ENCODE measurements at regions not wholly inside any gene's neighbourhood (a gene's known extent, or its start where the extent isn't known, plus 50 kb on each side); places are given as distances from the start of the nearest gene placed in this dataset.

DNA sequence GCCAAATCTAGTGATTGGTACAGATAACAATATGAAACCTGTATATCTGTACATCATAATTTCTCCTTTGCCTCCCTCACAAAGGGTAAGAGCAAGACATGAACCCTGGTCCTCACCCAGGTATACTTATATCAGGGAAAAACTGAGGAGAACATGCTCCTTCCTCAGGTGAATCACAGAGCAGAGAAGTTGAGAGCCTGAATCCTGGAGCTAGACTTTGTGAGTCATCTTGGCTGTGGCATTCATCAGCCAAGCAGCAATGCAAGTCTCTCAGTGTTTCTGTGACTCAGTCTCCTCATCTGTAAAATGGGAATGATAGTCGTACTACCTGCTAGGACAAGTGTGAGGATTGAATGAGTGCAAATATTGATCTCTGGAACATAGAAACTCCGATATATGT is 165.7 kb upstream of the ADAMTS9 start:
- TF ChIP-seq, protein P1, sequence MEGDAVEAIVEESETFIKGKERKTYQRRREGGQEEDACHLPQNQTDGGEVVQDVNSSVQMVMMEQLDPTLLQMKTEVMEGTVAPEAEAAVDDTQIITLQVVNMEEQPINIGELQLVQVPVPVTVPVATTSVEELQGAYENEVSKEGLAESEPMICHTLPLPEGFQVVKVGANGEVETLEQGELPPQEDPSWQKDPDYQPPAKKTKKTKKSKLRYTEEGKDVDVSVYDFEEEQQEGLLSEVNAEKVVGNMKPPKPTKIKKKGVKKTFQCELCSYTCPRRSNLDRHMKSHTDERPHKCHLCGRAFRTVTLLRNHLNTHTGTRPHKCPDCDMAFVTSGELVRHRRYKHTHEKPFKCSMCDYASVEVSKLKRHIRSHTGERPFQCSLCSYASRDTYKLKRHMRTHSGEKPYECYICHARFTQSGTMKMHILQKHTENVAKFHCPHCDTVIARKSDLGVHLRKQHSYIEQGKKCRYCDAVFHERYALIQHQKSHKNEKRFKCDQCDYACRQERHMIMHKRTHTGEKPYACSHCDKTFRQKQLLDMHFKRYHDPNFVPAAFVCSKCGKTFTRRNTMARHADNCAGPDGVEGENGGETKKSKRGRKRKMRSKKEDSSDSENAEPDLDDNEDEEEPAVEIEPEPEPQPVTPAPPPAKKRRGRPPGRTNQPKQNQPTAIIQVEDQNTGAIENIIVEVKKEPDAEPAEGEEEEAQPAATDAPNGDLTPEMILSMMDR (IDR thresholded peaks at IDR 0.05; ENCODE audit: control extremely low read depth, extremely low read depth, low read depth, missing control alignments), result no peak
- DNase-seq (ENCODE audit: extremely low spot score), result no peak
- ChIA-PET POLR2A (no interaction called here), CTCF (interaction anchor here (1.3 kb wide), 1 partner anchor 19 kb away, joined by 3 read pairs; no protein-coding TSS in a partner anchor)

DNA sequence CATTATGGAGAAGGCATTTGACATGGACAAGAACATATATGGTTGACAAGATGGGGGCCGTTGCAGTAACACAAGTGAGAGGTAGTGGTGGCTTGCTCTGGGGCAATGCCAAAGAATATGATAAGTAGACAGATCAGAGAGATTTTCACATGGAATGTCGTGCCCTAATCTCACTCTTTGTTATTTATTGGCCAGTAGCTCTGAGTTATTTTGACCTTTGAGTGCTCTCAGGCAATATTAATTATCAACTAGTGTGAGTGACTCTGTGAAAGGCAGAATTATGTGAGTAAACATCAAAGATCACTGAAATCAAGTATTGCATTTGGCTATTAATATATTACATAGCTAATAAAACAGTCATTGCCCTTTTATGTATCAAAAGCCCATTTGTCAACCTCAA is 164.9 kb upstream of the ADAMTS9 start:
- TF ChIP-seq, protein P1 (IDR thresholded peaks at IDR 0.05; ENCODE audit: control extremely low read depth, extremely low read depth, low read depth, missing control alignments), result no peak
- DNase-seq (ENCODE audit: extremely low spot score), result no peak
- ChIA-PET CTCF (interaction anchor here (1.3 kb wide), 1 partner anchor 20 kb away, joined by 3 read pairs; no protein-coding TSS in a partner anchor), POLR2A (no interaction called here)

DNA sequence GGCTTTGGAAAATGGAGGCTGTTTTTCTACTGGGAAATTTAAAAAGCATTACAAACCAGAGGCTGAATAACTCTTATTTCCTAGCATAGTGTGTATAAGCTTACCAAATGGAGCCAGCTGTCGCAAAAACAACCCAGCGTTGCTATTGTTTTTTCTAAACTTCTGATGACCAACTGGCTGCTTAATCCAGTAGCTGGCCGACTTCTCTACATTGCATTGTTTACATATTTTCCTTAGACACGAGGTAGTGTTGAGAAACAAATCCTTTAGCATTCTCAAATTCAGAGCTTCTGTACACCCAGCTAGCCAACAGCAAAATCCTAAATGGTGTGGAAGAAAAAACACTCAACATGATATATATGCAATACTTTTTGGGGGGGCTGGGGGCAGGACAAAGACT is 161.0 kb upstream of the ADAMTS9 start:
- DNase-seq (ENCODE audit: extremely low spot score), result no peak
- CTCF ChIA-PET, result interaction anchor here (1.2 kb wide), 1 partner anchor 9 kb away, joined by 3 read pairs; no protein-coding TSS in a partner anchor
- TF ChIP-seq, protein P1 (IDR thresholded peaks at IDR 0.05; ENCODE audit: control extremely low read depth, extremely low read depth, low read depth, missing control alignments), result no peak
- POLR2A ChIA-PET, result no interaction called here

DNA sequence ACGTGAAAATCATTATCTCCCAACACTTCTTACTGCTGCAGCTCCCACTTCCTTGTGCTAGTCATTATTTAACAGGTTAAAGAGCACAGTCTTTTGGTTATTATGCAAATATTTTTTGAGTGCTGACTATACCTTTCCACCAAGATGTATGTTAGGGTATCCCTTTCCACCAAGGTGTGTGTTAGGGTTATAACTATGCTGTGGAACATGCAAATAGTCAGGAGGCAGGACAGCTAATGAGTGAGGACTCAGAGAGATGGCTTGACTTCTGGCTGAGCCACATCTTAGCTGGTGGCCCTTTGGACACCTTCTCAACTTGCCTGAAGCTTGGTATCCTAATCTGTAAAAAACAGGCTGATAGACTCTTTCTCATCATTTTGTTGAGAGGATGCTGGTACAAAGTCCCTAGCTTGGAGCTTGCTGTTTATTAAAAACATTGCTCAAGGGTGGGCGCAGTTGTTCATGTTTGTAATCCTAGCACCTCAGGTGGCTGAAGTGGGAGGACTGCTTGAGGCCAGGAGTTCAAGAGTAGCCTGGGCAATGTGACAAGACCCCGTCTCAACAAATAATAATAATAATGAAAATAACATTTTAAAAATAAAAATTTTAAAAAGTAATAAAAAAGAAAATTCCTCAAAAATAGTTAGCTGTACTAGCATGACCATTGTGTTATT is 160.5 kb upstream of the ADAMTS9 start:
- CTCF ChIA-PET, result interaction anchor here (1.2 kb wide), 1 partner anchor 9 kb away, joined by 3 read pairs; no protein-coding TSS in a partner anchor
- DNase-seq (ENCODE audit: extremely low spot score), result no peak
- POLR2A ChIA-PET, result no interaction called here
- TF ChIP-seq, protein P1 (IDR thresholded peaks at IDR 0.05; ENCODE audit: control extremely low read depth, extremely low read depth, low read depth, missing control alignments), result no peak

DNA sequence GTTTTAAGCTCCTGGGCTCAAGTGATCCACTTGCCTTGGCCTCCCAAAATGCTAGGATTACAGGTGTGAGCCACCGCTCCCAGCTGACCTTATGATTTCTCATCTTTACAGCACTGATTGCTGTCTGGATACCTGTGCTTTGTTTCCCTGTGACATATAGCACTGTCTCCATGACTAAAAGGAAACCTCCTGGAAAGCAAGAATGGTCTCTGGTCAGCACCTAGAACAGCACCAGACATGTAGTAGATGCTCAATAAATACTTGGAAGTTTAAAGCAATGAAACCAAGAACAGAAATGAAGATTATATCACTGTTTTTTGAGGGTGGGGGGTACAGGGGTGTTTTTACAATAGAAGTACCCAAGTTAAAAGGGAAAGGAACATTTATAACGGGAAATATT is 156.8 kb upstream of the ADAMTS9 start:
- DNase-seq (ENCODE audit: extremely low spot score), result no peak
- ChIA-PET POLR2A (no interaction called here), CTCF (interaction anchor here (1.3 kb wide), 1 partner anchor 11 kb away, joined by 3 read pairs; no protein-coding TSS in a partner anchor)
- TF ChIP-seq, protein P1 (IDR thresholded peaks at IDR 0.05; ENCODE audit: control extremely low read depth, extremely low read depth, low read depth, missing control alignments), result no peak

DNA sequence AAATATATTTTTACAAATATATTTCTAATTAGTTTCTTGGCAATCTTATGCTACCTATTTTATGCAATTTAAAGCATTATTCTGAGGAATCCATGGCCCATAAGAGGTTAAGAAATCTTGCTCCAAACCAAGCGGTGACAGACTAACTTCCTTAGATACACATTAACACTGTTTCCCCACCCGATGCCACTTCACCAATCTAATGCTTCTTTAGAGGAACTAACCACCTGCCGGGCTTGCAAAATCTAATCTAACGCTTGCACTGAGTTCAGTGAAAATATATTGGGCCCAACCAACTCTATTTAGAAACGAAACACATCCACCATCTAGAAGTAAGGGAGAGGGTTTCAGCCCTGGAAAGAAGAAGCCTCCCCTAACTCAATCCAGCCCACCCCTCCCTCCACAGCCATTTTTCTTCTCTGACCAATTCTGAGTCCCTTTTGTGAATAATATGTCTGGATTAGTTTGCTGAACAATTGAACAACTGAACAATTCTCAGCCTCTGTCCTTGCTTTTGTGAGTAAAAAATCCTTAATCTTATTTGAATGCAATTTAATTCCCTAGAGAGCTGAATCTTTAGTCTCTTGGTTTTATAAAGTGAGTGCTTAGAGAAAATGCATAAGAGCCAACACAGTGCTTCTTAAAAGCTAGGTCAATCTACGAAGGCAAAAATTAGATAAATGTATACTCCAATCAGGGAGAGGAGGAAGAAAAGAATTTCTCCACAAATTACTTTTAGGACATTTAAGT is 150.4 kb upstream of the ADAMTS9 start:
- ChIA-PET POLR2A (no interaction called here), CTCF (interaction anchor here (1.1 kb wide), 1 partner anchor 19 kb away, joined by 4 read pairs; no protein-coding TSS in a partner anchor)
- TF ChIP-seq, protein P1 (IDR thresholded peaks at IDR 0.05; ENCODE audit: control extremely low read depth, extremely low read depth, low read depth, missing control alignments), result no peak
- no peak for DNase-seq (ENCODE audit: extremely low spot score)

Data from GM10248 (cell line).